ENCODE measurements at regions not wholly inside any gene's neighbourhood (a gene's known extent, or its start where the extent isn't known, plus 50 kb on each side); places are given as distances from the start of the nearest gene placed in this dataset.

GRCh38 chr7:67453580-67454380 lies 457.1 kb downstream of the TYW1 start:
- no peak for TF ChIP-seq POLR2A (IDR thresholded peaks at IDR 0.05)
- TF ChIP-seq, protein P1, sequence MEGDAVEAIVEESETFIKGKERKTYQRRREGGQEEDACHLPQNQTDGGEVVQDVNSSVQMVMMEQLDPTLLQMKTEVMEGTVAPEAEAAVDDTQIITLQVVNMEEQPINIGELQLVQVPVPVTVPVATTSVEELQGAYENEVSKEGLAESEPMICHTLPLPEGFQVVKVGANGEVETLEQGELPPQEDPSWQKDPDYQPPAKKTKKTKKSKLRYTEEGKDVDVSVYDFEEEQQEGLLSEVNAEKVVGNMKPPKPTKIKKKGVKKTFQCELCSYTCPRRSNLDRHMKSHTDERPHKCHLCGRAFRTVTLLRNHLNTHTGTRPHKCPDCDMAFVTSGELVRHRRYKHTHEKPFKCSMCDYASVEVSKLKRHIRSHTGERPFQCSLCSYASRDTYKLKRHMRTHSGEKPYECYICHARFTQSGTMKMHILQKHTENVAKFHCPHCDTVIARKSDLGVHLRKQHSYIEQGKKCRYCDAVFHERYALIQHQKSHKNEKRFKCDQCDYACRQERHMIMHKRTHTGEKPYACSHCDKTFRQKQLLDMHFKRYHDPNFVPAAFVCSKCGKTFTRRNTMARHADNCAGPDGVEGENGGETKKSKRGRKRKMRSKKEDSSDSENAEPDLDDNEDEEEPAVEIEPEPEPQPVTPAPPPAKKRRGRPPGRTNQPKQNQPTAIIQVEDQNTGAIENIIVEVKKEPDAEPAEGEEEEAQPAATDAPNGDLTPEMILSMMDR (IDR thresholded peaks at IDR 0.05) = no peak
